ENCODE measurements at regions not wholly inside any gene's neighbourhood (a gene's known extent, or its start where the extent isn't known, plus 50 kb on each side); places are given as distances from the start of the nearest gene placed in this dataset.

DNA sequence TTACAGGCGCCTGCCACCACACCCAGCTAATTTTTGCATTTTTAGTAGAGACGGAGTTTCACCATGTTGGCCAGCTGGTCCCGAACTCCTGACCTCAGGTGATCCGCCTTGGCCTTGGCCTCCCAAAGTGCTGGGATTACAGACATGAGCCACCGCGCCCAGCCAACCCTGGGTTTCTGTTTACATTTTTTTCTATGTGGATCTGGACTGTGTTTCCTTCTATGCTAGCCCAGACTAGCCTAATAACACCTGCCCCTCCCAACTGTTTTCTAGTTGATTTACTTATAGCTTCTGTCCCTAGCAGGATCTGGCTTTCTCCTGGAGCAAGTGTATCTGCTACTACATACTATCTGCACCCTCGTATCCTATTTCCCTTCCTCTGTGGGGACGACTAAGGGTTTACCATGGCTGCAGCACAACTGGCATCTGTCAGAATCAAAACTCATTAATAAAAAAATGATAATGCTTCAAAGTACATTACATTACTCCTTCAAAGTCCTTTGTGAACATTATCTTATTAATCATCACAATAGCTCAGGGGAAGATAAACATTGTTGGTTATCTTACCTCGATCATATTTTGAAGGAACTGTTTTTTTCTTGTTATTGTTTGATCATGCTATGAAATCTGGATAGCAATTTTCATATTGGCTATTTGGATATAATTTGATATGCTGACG is 228.3 kb downstream of the KLF5 start:
- Histone ChIP-seq H3K4me3 (ENCODE audit: low read depth, low read length) (no peak overlapping the region), H3K36me3 (ENCODE audit: control insufficient read depth, insufficient read depth, low read length) (no peaks in the 10 kb centered on the region), H3K27me3 (ENCODE audit: control insufficient read depth, insufficient read depth, low read length) (no peaks in the 10 kb centered on the region)
- TF ChIP-seq, protein P1, sequence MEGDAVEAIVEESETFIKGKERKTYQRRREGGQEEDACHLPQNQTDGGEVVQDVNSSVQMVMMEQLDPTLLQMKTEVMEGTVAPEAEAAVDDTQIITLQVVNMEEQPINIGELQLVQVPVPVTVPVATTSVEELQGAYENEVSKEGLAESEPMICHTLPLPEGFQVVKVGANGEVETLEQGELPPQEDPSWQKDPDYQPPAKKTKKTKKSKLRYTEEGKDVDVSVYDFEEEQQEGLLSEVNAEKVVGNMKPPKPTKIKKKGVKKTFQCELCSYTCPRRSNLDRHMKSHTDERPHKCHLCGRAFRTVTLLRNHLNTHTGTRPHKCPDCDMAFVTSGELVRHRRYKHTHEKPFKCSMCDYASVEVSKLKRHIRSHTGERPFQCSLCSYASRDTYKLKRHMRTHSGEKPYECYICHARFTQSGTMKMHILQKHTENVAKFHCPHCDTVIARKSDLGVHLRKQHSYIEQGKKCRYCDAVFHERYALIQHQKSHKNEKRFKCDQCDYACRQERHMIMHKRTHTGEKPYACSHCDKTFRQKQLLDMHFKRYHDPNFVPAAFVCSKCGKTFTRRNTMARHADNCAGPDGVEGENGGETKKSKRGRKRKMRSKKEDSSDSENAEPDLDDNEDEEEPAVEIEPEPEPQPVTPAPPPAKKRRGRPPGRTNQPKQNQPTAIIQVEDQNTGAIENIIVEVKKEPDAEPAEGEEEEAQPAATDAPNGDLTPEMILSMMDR (IDR thresholded peaks at IDR 0.05; ENCODE audit: insufficient read depth, low read length, severe bottlenecking) = no peak
- DNase-seq (ENCODE audit: low read depth) (peak; percentile 90), FAIRE-seq (no peak)

DNA sequence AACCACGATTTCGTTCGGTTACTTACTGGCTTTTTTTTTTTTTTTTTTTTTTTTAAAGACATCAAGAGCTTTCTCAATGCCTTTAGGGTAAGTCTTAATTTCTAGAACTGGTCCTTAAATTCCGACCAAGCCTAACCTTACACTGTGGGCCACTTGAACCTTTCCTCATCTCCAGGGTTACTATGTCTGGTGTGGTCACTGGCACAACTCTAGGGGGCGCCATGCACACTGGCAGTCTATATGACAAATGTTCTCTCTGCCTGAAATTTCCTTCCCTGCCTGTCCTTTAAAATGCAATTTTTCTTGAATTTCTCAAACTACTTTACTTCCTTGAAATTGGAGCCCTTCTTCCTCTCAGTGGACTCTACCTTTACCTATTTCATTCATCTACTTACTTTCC is 227.4 kb downstream of the KLF5 start:
- no peak for DNase-seq (ENCODE audit: low read depth)
- H3K36me3 ChIP-seq (ENCODE audit: control insufficient read depth, insufficient read depth, low read length) = no peaks in the 10 kb centered on the region
- no peaks in the 10 kb centered on the region for H3K27me3 ChIP-seq (ENCODE audit: control insufficient read depth, insufficient read depth, low read length)
- TF ChIP-seq, protein P1 (IDR thresholded peaks at IDR 0.05; ENCODE audit: insufficient read depth, low read length, severe bottlenecking) = peak; percentile 26
- no peak for FAIRE-seq
- H3K4me3 ChIP-seq (ENCODE audit: low read depth, low read length) = no peak overlapping the region

GRCh38 chr13:73284081-73284874 is 225.5 kb downstream of the KLF5 start:
- H3K27me3 ChIP-seq (ENCODE audit: control insufficient read depth, insufficient read depth, low read length) = no peaks in the 10 kb centered on the region
- no peak overlapping the region for H3K4me3 ChIP-seq (ENCODE audit: low read depth, low read length)
- TF ChIP-seq, protein P1 (IDR thresholded peaks at IDR 0.05; ENCODE audit: insufficient read depth, low read length, severe bottlenecking) = no peak
- FAIRE-seq (no peak), DNase-seq (ENCODE audit: low read depth) (no peak)
- no peaks in the 10 kb centered on the region for H3K36me3 ChIP-seq (ENCODE audit: control insufficient read depth, insufficient read depth, low read length)

GRCh38 chr13:73283636-73284035 is 224.8 kb downstream of the KLF5 start:
- FAIRE-seq (peak; percentile 64), DNase-seq (ENCODE audit: low read depth) (no peak)
- Histone ChIP-seq H3K36me3 (ENCODE audit: control insufficient read depth, insufficient read depth, low read length) (no peaks in the 10 kb centered on the region), H3K4me3 (ENCODE audit: low read depth, low read length) (no peak overlapping the region), H3K27me3 (ENCODE audit: control insufficient read depth, insufficient read depth, low read length) (no peaks in the 10 kb centered on the region)
- TF ChIP-seq, protein P1 (IDR thresholded peaks at IDR 0.05; ENCODE audit: insufficient read depth, low read length, severe bottlenecking) = no peak

DNA sequence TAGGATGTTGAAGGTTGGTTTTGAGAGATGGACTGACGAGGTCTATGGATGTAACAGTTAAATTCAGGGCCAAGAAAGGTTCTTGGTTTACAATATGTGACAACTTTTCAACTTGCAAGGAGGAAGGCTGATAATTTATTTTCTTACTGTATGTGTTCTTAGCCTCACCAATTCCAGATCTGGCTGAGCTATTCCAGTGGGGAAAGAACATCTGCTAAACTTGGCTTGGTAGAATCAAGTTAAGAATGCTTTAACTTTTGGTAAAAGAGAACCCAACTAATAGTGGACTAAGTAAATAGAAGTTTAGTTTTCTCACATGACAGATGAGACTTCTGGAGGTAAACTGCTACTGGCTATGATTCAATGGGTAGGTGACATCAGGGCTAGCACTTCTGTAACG is 222.9 kb downstream of the KLF5 start:
- H3K36me3 ChIP-seq (ENCODE audit: control insufficient read depth, insufficient read depth, low read length) = no peaks in the 10 kb centered on the region
- no peaks in the 10 kb centered on the region for H3K27me3 ChIP-seq (ENCODE audit: control insufficient read depth, insufficient read depth, low read length)
- FAIRE-seq (no peak), DNase-seq (ENCODE audit: low read depth) (no peak)
- TF ChIP-seq, protein P1 (IDR thresholded peaks at IDR 0.05; ENCODE audit: insufficient read depth, low read length, severe bottlenecking) = no peak
- no peak overlapping the region for H3K4me3 ChIP-seq (ENCODE audit: low read depth, low read length)
